Esophagus muscularis mucosa (tissue), 2 donors: ENCODE measurements at regions not wholly inside any gene's neighbourhood (a gene's known extent, or its start where the extent isn't known, plus 50 kb on each side); places are given as distances from the start of the nearest gene placed in this dataset.

Source experiments
- POLR2A ChIP-seq: fragments of 450-650 bp; IDR thresholded peaks from one replicate; pipeline ENCODE4 v1.6.1; 2017; ENCODE audit warnings: antibody characterized with exemption, moderate library complexity, mild to moderate bottlenecking, low read depth
- POLR2AphosphoS5 ChIP-seq, 2 donors: sonication (generic); formaldehyde crosslinking; IDR thresholded peaks; one replicate each; pipeline ENCODE4 v1.6.1; 2017; ENCODE audit warnings: antibody characterized with exemption in 2 of 2

- TF ChIP-seq POLR2A (no peak), POLR2AphosphoS5 (IDR thresholded peaks at IDR 0.05) (no peak)
These were observed 566.2 kb upstream of the CDH2 start for GRCh38 chr18:28743115-28743514.
